HEK293T (cell line): ENCODE measurements at regions not wholly inside any gene's neighbourhood (a gene's known extent, or its start where the extent isn't known, plus 50 kb on each side); places are given as distances from the start of the nearest gene placed in this dataset.

Source experiments
- CTCF ChIA-PET: fragments of 350-600 bp; formaldehyde crosslinking; extraction: SDS; loops from one replicate; lab custom pipeline; 2021; ENCODE audit warnings: antibody characterized with exemption, inconsistent platforms; lab: Yijun Ruan, JAX
- POLR2A ChIA-PET: fragments of 350-600 bp; formaldehyde crosslinking; extraction: SDS; loops from one replicate; lab custom pipeline; 2020; ENCODE audit warnings: antibody characterized with exemption, inconsistent platforms; lab: Yijun Ruan, JAX
- DNase-seq: peaks from one replicate; pipeline ENCODE4 v3.0.0; 2012; ENCODE audit warnings: mixed read lengths; ENCODE audit errors: extremely low spot score
- ARNT ChIP-seq: fragments of 450-650 bp; IDR thresholded peaks from 2 replicates; pipeline ENCODE4 v1.6.1; 2017; ENCODE audit warnings: mild to moderate bottlenecking
- BHLHE40 ChIP-seq: fragments of 450-650 bp; IDR thresholded peaks from 2 replicates; pipeline ENCODE4 v1.6.1; 2016; ENCODE audit warnings: mild to moderate bottlenecking, moderate library complexity, borderline replicate concordance
- CTBP1 ChIP-seq: fragments of 450-650 bp; IDR thresholded peaks from 2 replicates; pipeline ENCODE4 v1.6.1; 2016; ENCODE audit warnings: borderline replicate concordance
- ELF4 ChIP-seq: fragments of 450-650 bp; IDR thresholded peaks from 2 replicates; pipeline ENCODE4 v1.6.1; 2017; ENCODE audit warnings: antibody characterized with exemption
- FOXA1 ChIP-seq: fragments of 450-650 bp; IDR thresholded peaks from 2 replicates; pipeline ENCODE4 v1.6.1; 2016; ENCODE audit warnings: mild to moderate bottlenecking
- FOXK2 ChIP-seq: fragments of 450-650 bp; IDR thresholded peaks from 2 replicates; pipeline ENCODE4 v1.6.1; 2016; ENCODE audit warnings: mild to moderate bottlenecking
- FOXM1 ChIP-seq: fragments of 450-650 bp; IDR thresholded peaks from 2 replicates; pipeline ENCODE4 v1.6.1; 2017; ENCODE audit warnings: mild to moderate bottlenecking, borderline replicate concordance
- HDGF ChIP-seq: fragments of 450-650 bp; IDR thresholded peaks from 2 replicates; pipeline ENCODE4 v1.6.1; 2017; ENCODE audit warnings: antibody characterized with exemption, borderline replicate concordance
- L3MBTL2 ChIP-seq: fragments of 450-650 bp; conservative IDR thresholded peaks from 2 replicates; pipeline ENCODE4 v1.6.1; 2016; ENCODE audit warnings: mild to moderate bottlenecking
- LEF1 ChIP-seq: fragments of 450-650 bp; IDR thresholded peaks from 2 replicates; pipeline ENCODE4 v1.6.1; 2017; ENCODE audit warnings: mild to moderate bottlenecking, borderline replicate concordance
- NFRKB ChIP-seq: fragments of 450-650 bp; IDR thresholded peaks from 2 replicates; pipeline ENCODE4 v1.6.1; 2016; ENCODE audit warnings: mild to moderate bottlenecking, moderate library complexity
- PKNOX1 ChIP-seq: fragments of 450-650 bp; IDR thresholded peaks from 2 replicates; pipeline ENCODE4 v1.6.1; 2016
- SP1 ChIP-seq: fragments of 450-650 bp; IDR thresholded peaks from 2 replicates; pipeline ENCODE4 v1.6.1; 2017
- SUZ12 ChIP-seq: fragments of 450-650 bp; IDR thresholded peaks from 2 replicates; pipeline ENCODE4 v1.6.1; 2016; ENCODE audit warnings: mild to moderate bottlenecking
- TARDBP ChIP-seq: fragments of 450-650 bp; IDR thresholded peaks from 2 replicates; pipeline ENCODE4 v1.6.1; 2016
- ZNF384 ChIP-seq: fragments of 450-650 bp; IDR thresholded peaks from 2 replicates; pipeline ENCODE4 v1.6.1; 2016

GRCh38 chr9:82101475-82101874 is 112.9 kb downstream of the SPATA31D1 start:
- peak; percentile 14 for DNase-seq
- ChIA-PET POLR2A (no interaction called here), CTCF (no interaction called here)
- TF ChIP-seq TARDBP (no peak), LEF1 (no peak), FOXA1 (no peak), FOXK2 (no peak), ELF4 (no peak), L3MBTL2 (no peak), PKNOX1 (no peak), ARNT (no peak), ZNF384 (no peak), SUZ12 (no peak)

- ChIA-PET CTCF (no interaction called here), POLR2A (no interaction called here)
- no peak for DNase-seq
Observed at GRCh38 chr9:82104252-82104651, 115.7 kb downstream of the SPATA31D1 start.

GRCh38 chr9:82105729-82106128 is 117.2 kb downstream of the SPATA31D1 start:
- DNase-seq: no peak
- ChIA-PET CTCF (no interaction called here), POLR2A (no interaction called here)
- TF ChIP-seq PKNOX1: no peak
- no peak for TF ChIP-seq FOXK2
- no peak for TF ChIP-seq SUZ12
- no peak for TF ChIP-seq CTBP1
- no peak for TF ChIP-seq HDGF
- TF ChIP-seq ARNT: no peak
- no peak for TF ChIP-seq ZNF384
- TF ChIP-seq NFRKB: no peak
- no peak for TF ChIP-seq ELF4
- no peak for TF ChIP-seq FOXA1
- TF ChIP-seq LEF1: no peak
- TF ChIP-seq L3MBTL2: no peak
- TF ChIP-seq TARDBP: no peak
- TF ChIP-seq BHLHE40: no peak
- no peak for TF ChIP-seq FOXM1
- no peak for TF ChIP-seq SP1

More at GRCh38 chr9:82104252-82104651, 115.7 kb downstream of the SPATA31D1 start:
- TF ChIP-seq ZNF384 (no peak), HDGF (no peak), L3MBTL2 (no peak), SUZ12 (no peak), BHLHE40 (no peak), ELF4 (no peak), TARDBP (no peak), FOXM1 (no peak), CTBP1 (no peak), NFRKB (no peak), FOXA1 (no peak), FOXK2 (no peak), ARNT (no peak)

- ChIA-PET CTCF (no interaction called here), POLR2A (no interaction called here)
- no peak for DNase-seq
- TF ChIP-seq PKNOX1: no peak
Observed at GRCh38 chr9:82106536-82106935, 118.0 kb downstream of the SPATA31D1 start.

- ChIA-PET CTCF (interaction anchor here (0.7 kb wide), 1 partner anchor 342 kb away, joined by 3 read pairs; no protein-coding TSS in a partner anchor), POLR2A (no interaction called here)
- TF ChIP-seq LEF1 (no peak), ELF4 (no peak)
- no peak for DNase-seq
Observed at GRCh38 chr9:82108474-82108873, 119.9 kb downstream of the SPATA31D1 start.

GRCh38 chr9:82108941-82109340 is 120.4 kb downstream of the SPATA31D1 start:
- DNase-seq: no peak
- POLR2A ChIA-PET: no interaction called here

More at GRCh38 chr9:82108941-82109340, 120.4 kb downstream of the SPATA31D1 start:
- TF ChIP-seq SUZ12 (no peak), FOXA1 (no peak), SP1 (no peak), PKNOX1 (no peak), ZNF384 (no peak), FOXK2 (no peak), ARNT (no peak), CTBP1 (no peak), L3MBTL2 (no peak), BHLHE40 (no peak), LEF1 (no peak), HDGF (no peak), ELF4 (no peak)
- CTCF ChIA-PET: no interaction called here
